ENCODE measurements at regions not wholly inside any gene's neighbourhood (a gene's known extent, or its start where the extent isn't known, plus 50 kb on each side); places are given as distances from the start of the nearest gene placed in this dataset.

- no peak for DNase-seq (ENCODE audit: low read depth)
- no peak overlapping the region for H3K4me3 ChIP-seq (ENCODE audit: low read length)
- no peak for TF ChIP-seq CTCF (conservative IDR thresholded peaks at IDR 0.05; ENCODE audit: low read length)
These were observed 124.7 kb downstream of the ZFP36L2 start for GRCh38 chr2:43101751-43102150.

GRCh38 chr2:43100883-43101662, 125.3 kb downstream of the ZFP36L2 start:
- no peak for TF ChIP-seq CTCF (conservative IDR thresholded peaks at IDR 0.05; ENCODE audit: low read length)
- H3K4me3 ChIP-seq (ENCODE audit: low read length): no peak overlapping the region

GRCh38 chr2:43100362-43100882, 126.0 kb downstream of the ZFP36L2 start:
- H3K4me3 ChIP-seq (ENCODE audit: low read length): no peak overlapping the region
- DNase-seq (ENCODE audit: low read depth): no peak

More at GRCh38 chr2:43100883-43101662, 125.3 kb downstream of the ZFP36L2 start:
- peak; percentile 43 for DNase-seq (ENCODE audit: low read depth)

GRCh38 chr2:43099797-43100196, 126.6 kb downstream of the ZFP36L2 start:
- no peak for DNase-seq (ENCODE audit: low read depth)
- no peak for TF ChIP-seq CTCF (conservative IDR thresholded peaks at IDR 0.05; ENCODE audit: low read length)
- no peak overlapping the region for H3K4me3 ChIP-seq (ENCODE audit: low read length)

More at GRCh38 chr2:43100362-43100882, 126.0 kb downstream of the ZFP36L2 start:
- no peak for TF ChIP-seq CTCF (conservative IDR thresholded peaks at IDR 0.05; ENCODE audit: low read length)

GRCh38 chr2:43098539-43098938, 127.9 kb downstream of the ZFP36L2 start:
- TF ChIP-seq CTCF (conservative IDR thresholded peaks at IDR 0.05; ENCODE audit: low read length): no peak
- DNase-seq (ENCODE audit: low read depth): no peak
- no peak overlapping the region for H3K4me3 ChIP-seq (ENCODE audit: low read length)

- no peak for DNase-seq (ENCODE audit: low read depth)
These were observed 128.6 kb downstream of the ZFP36L2 start for GRCh38 chr2:43097644-43098408.

More at GRCh38 chr2:43097644-43098408, 128.6 kb downstream of the ZFP36L2 start:
- TF ChIP-seq CTCF (conservative IDR thresholded peaks at IDR 0.05; ENCODE audit: low read length): no peak
- no peak overlapping the region for H3K4me3 ChIP-seq (ENCODE audit: low read length)
